Medulla oblongata (tissue), 1 donor: ENCODE measurements at regions not wholly inside any gene's neighbourhood (a gene's known extent, or its start where the extent isn't known, plus 50 kb on each side); places are given as distances from the start of the nearest gene placed in this dataset.
"Not testable (repeated sequence)": the region's sequence is repeated elsewhere in the genome, so short reads cannot be mapped to it uniquely, and the experiment has no call there.

Experiments
- DNase-seq: peaks from one replicate; pipeline ENCODE4 v3.0.0-alpha.2; 2015; ENCODE audit errors: extremely low spot score

DNA sequence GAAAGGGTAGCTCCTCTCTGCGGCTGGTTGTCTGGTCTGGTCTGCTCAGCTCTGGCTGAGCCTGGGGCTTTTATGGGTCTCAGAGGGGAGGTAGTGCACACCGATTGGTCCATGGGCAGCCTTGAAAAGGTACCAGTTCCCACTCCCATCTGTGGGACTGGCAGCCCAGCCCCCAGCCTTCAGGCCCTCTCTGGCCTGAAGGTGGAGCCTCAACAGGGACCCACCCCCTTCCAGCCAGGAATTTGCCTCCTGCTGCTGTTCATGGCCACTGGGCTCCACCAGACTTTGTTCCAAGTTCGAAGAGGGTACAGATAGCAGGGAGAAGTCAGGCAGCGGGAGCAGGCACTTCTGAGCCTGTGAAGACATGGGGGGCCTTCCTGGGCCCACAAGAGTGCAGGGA is 165.3 kb upstream of the SLC27A6 start:
- DNase-seq: no peak

- DNase-seq: no peak
These were observed 164.9 kb upstream of the SLC27A6 start for GRCh38 chr5:128800377-128800776.

DNA sequence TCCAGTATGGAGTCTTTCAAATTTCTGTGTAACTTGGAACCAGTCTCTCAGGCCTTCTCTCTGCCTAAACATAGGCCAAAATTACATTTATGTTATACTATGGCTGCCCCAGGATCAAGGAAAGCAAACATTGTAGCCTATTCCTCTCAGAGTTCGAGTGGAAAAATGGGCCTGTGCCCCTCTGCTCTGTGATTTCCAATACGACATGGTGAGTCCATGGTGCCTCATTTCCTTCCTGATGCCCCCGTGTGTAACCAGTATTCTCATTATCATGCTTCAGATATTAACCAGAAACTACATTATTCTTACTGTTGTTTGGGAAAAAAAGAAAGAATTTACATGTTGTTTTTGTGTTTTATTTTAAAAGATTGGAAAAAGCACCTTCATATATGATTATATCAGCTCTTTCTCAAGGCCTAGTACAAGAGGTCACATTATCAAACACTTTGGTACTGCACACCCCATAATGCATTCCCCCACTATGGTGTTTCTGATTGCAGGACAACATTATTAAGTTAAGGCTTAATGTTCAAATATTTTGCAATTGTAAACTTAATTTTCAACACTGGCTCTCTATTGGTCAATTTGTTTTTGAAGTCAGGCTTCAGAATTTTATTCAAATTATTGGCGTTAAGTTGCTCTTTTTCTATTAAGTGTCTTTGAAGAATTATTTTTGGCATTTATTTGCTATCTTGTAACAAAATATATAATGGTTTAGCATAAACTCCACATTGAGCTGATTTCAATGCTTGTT is 151.8 kb upstream of the SLC27A6 start:
- no peak for DNase-seq

GRCh38 chr5:128815201-128815600 is 150.1 kb upstream of the SLC27A6 start:
- DNase-seq: no peak

GRCh38 chr5:128825826-128826225 is 139.5 kb upstream of the SLC27A6 start:
- no peak for DNase-seq

DNA sequence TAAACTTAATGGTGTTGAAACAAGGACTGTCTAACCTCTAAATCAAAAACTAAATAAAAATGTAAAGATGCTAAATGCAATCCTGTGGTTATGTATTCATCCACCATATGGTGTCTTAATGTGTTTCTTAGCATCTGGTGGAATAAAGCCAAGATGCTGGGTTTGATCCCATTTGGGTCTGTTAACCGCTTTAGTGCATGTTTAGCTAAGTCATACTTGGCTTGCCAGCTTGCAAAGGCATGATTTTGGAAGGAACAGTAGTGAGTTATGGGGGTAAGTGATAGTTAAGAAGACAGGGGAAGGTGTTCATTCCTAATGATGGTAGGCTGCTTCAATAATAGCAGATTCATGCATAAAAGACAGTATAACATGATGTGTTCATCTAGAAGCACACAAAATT is 139.0 kb upstream of the SLC27A6 start:
- no peak for DNase-seq

- no peak for DNase-seq
These were observed 128.7 kb upstream of the SLC27A6 start for GRCh38 chr5:128836571-128836970.

GRCh38 chr5:128838623-128839022 is 126.7 kb upstream of the SLC27A6 start:
- no peak for DNase-seq

DNA sequence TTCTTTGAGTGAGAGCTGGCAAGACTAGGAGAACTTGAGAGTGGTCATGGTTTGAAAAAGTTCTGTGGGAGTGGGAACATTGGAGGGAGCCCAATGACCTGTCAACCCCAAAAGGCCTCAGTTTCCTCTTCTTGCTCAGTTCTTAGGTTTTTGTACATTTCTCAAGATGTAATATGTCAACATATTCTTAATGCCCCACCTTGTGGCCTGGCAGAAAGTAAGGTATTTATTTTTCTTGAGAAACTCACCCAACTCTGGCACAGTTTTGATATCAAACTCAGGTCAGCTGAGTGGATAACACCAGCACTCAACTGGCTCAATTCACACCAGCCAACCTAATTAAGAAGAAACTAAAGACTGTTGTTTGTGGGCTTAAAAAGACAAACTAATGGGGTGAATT is 123.0 kb upstream of the SLC27A6 start:
- DNase-seq: no peak

GRCh38 chr5:128844354-128844923 is 120.8 kb upstream of the SLC27A6 start:
- peak; percentile 60 for DNase-seq

- DNase-seq: no peak
These were observed 115.2 kb upstream of the SLC27A6 start for GRCh38 chr5:128850049-128850448.

DNA sequence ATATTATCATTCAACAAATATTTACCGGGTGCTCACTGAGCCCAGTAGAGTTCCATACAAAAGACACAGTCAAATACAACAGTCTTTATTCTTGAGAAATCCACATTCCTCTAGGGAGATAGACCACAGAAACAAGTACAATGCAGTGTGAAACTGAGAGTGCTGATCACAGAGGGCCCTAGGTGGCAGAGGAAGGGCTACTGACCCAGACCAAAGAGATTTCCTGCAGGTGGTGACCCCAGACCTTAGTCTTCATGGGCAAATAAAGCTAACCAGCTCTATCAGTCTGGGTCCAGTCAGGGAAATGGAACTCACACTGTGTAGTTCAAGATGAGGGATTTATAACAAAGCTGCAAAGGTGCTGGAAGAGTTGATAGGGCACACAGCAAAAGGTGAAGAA is 110.4 kb upstream of the SLC27A6 start:
- no peak for DNase-seq

DNA sequence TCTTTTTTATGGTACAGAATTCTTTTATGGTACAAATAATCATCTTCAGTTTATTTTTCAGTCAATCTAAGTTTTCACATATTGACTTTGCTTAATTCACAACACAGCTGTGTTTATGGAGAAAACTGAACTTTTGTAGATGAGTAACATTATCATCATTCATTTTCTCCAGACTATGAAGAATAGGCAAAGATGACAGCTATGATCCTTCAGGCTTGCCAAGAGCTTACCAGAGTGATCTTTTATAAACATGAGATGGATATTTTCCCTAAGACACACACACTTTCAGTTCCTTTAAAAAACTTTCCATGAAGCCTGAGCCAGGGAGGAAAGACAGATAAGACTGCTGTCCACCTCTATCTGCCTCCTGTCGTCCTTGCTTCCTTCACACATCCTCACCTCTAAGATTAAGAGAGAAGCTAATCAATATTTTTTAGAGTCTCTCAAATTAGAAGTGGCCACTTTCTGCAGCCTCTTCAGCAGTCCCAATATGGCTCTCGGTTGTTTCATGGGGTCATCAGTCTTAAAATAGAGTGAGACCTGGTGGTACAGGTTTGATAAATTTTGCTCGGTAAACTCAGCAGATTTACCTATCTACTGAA is 108.1 kb upstream of the SLC27A6 start:
- no peak for DNase-seq

GRCh38 chr5:128858995-128859394 is 106.3 kb upstream of the SLC27A6 start:
- no peak for DNase-seq

- DNase-seq: not testable (repeated sequence)
These were observed 104.1 kb upstream of the SLC27A6 start for GRCh38 chr5:128861155-128861554.

- no peak for DNase-seq
These were observed 95.3 kb upstream of the SLC27A6 start for GRCh38 chr5:128869970-128870369.

DNA sequence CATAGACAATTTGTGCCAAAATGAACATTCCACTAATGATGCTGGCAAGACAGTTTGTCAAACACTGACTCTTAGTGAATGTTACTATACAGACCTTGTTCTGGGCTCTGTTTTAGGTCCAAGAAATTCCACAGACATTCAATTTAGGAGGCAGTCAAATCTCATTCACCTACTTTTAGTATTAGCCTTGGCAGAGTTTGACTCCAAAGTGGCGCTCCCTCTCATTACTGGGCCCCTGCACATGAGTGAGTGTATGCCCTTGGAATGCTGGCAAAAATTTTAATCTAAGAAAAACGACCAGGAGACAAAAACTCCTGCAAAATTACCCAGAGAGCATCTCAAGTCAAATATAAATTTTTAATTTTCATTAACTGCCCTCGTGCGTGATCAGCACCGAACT is 94.9 kb upstream of the SLC27A6 start:
- DNase-seq: no peak

DNA sequence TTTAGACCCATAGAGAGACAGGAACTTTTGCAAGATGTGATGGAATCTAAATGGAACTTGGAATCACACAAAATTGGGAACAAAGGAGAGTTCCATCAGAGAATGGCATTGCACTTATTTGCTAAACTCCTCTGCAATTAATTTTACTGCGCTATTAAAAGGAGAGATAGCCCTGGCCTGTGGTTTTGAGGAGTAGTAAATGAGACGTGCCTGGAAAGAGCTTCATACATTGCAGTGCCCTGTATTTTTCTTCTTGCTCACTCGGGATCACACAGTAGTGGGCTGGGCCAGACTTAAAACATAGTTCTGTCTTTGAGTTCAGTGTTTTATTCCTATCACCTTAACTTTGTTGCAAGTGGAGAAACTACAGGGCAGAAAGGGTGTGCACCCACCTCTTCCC is 94.4 kb upstream of the SLC27A6 start:
- DNase-seq: no peak

GRCh38 chr5:128876569-128877382 is 88.5 kb upstream of the SLC27A6 start:
- DNase-seq: no peak

- no peak for DNase-seq
These were observed 87.8 kb upstream of the SLC27A6 start for GRCh38 chr5:128877476-128877875.

GRCh38 chr5:128881502-128882018 is 83.7 kb upstream of the SLC27A6 start:
- no peak for DNase-seq

DNA sequence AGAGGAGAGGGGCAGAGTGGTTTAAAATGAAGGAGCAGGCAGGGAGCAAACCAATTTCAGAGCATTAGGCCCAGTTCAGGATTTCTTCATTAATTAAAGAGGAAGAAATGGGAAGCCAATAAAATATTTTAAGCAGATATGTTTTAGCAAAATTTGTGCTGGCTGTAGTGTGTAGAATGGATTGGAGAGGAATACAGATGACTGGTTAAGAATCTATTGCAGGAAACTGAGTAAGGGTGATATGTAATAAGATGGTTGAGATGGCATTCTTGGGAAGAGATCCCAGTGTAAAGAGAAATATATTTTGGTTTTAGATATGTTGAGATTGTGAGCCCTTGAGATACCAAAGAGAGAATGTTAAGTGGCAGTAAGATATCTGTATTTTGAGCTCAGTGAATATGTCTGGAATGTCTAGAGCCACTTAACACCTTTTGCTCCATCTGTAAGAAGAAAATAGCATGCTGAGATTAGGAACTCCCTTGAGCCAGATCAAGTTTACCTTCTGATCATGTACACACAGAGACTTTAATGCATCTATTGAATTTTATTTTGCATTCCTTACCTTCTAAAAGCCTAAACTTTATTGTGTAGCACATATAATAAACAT is 79.5 kb upstream of the SLC27A6 start:
- DNase-seq: no peak
